ENCODE measurements at regions not wholly inside any gene's neighbourhood (a gene's known extent, or its start where the extent isn't known, plus 50 kb on each side); places are given as distances from the start of the nearest gene placed in this dataset.

DNA sequence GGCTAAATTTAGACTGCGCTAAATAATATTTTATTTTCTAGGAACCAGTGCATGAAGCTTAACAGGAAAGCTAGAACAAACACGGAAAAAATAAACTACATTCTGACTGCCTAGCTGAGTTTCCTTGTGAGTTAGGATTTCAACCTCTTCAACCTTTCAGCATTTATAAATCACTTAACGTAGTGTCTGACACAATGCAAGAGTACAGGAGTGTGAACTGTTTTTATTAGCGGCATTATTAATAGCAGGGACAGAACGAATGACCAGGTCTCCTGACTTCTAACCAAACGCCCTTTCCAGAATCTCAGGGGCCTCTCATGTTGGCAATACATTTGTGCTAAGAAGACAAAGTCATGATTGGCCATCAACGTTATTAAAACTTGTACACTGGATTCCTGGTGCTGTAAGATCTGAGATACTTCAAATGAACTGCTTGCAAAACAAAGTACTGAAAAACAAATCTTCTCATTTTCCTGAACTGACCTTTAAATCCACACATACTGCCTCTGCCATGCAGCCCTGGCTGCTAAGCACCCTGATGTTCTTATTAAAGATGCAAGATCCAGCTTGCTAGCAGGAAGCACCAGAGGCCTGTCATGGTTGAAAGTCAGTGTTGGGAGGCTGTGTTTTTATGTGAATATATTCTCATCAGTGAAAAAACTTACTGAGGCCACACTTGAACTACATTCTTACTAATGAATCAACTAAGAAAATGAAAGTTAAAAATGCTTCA is 380.4 kb upstream of the CPEB2 start:
- whole genome bisulfite sequencing (ENCODE audit: insufficient coverage, low lambda C conversion rate): 67% methylated on average over 4 of the region's 7 CpGs
- H3K27ac ChIP-seq (ENCODE audit: low read length): no peak overlapping the region
- H3K27me3 ChIP-seq (ENCODE audit: control insufficient read depth, insufficient read depth, low read length): no peaks in the 10 kb centered on the region
- no peaks in the 10 kb centered on the region for H3K4me1 ChIP-seq (ENCODE audit: control insufficient read depth, insufficient read depth, low read length)
- no peaks in the 10 kb centered on the region for H3K36me3 ChIP-seq (ENCODE audit: control insufficient read depth, insufficient read depth, low read length)
- no peak overlapping the region for H3K4me3 ChIP-seq (ENCODE audit: low read length)
- DNase-seq: no peak
- H3K9me3 ChIP-seq (ENCODE audit: control insufficient read depth, low read depth, low read length): no peaks in the 10 kb centered on the region

DNA sequence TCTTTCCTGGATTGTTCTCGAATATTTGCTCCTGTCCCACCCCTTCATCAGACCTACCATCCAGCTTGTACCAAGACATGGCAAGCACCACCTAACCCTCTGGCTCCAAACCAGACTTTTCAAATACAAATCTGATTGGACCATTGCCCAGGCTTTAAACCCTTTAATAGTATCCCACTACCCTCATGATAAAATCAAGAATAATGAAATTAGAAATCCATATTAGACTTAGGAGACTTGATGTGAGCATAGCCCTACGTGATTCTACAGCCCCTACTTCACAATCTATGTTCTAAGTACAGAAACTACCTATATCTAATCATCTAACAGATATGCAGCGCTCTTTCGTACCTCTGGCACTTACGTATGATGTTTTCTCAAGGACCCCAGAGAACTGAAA is 375.2 kb upstream of the CPEB2 start:
- Histone ChIP-seq H3K4me3 (ENCODE audit: low read length) (no peak overlapping the region), H3K4me1 (ENCODE audit: control insufficient read depth, insufficient read depth, low read length) (no peaks in the 10 kb centered on the region), H3K9me3 (ENCODE audit: control insufficient read depth, low read depth, low read length) (no peaks in the 10 kb centered on the region), H3K27ac (ENCODE audit: low read length) (no peak overlapping the region), H3K36me3 (ENCODE audit: control insufficient read depth, insufficient read depth, low read length) (no peaks in the 10 kb centered on the region), H3K27me3 (ENCODE audit: control insufficient read depth, insufficient read depth, low read length) (no peaks in the 10 kb centered on the region)
- 73% methylated on average over 2 of the region's 5 CpGs for WGBS (ENCODE audit: insufficient coverage, low lambda C conversion rate)
- no peak for DNase-seq

DNA sequence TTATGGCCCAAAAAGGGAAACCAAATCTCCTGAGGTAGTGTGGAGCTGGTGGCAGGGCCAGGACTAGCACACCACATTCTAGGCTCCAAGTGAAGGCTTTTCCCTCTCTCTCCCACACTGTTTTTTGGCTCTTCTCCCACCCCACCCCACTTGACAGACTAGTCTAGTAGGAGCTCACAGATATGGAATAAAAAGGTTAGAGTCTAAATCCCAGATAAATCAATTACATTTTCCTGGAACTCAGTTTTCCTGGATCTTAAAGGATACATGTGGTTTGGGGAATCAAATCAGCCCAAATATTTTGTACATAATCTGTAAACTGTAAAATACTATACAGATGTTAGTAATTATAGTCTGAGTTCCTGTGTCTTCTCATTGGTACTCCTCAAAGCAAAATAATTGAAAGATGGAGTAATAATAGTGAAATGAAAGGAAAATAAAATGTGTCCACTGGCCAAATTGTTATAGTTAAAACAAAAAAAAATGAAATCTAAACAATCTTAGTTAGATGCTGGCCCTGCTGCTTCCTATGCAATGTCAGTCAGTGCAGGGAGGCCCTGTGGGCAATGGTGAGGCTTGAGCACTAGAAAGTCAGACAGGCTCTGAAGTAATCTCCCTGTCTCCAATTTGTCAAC is 370.4 kb upstream of the CPEB2 start:
- no peak overlapping the region for H3K27ac ChIP-seq (ENCODE audit: low read length)

DNA sequence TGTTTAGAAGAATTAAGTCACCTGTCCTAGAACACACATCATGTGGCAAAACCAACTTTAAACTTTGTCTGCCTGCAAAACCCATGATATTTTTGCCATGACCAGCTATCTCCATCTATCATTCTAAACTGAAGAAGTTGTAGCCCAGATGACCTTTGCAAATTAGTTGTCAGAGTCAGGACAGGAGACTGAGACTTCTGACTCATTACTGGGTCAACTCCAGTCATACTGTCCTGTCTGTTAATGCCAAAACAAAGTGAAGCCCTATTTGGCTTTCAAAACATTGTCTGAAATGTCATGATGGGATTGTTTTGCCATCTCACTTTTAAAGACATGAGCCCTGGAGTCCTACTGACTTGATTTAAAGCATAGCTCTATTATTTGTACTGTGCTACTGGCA is 365.7 kb upstream of the CPEB2 start:
- H3K4me3 ChIP-seq (ENCODE audit: low read length): no peak overlapping the region
- H3K27me3 ChIP-seq (ENCODE audit: control insufficient read depth, insufficient read depth, low read length): no peaks in the 10 kb centered on the region
- no peaks in the 10 kb centered on the region for H3K9me3 ChIP-seq (ENCODE audit: control insufficient read depth, low read depth, low read length)
- DNase-seq: no peak
- H3K27ac ChIP-seq (ENCODE audit: low read length): no peak overlapping the region
- no peaks in the 10 kb centered on the region for H3K36me3 ChIP-seq (ENCODE audit: control insufficient read depth, insufficient read depth, low read length)
- H3K4me1 ChIP-seq (ENCODE audit: control insufficient read depth, insufficient read depth, low read length): no peaks in the 10 kb centered on the region

More for the DNA sequence above, 370.4 kb upstream of the CPEB2 start:
- no peaks in the 10 kb centered on the region for H3K4me1 ChIP-seq (ENCODE audit: control insufficient read depth, insufficient read depth, low read length)
- H3K9me3 ChIP-seq (ENCODE audit: control insufficient read depth, low read depth, low read length): no peaks in the 10 kb centered on the region
- no peak overlapping the region for H3K4me3 ChIP-seq (ENCODE audit: low read length)
- no peak for DNase-seq
- H3K27me3 ChIP-seq (ENCODE audit: control insufficient read depth, insufficient read depth, low read length): no peaks in the 10 kb centered on the region
- no peaks in the 10 kb centered on the region for H3K36me3 ChIP-seq (ENCODE audit: control insufficient read depth, insufficient read depth, low read length)

DNA sequence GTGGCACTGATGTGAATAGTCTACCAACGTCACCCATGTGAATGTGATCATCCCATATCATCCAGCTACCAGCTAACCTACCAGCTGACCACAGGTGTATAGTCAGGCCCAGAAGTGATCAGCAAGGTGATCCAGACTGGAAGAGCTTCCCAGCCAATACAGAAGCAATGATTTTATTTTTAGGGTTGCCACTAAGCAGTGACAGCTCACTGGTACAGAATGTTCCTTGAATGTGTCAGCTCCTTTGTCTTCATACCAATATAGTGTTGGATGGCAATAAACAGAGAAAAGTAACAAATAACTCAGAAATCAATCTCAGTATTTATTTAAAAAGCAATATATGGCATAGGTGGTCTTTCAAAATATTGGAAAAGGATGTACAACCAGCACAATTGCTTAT is 361.8 kb upstream of the CPEB2 start:
- Histone ChIP-seq H3K4me1 (ENCODE audit: control insufficient read depth, insufficient read depth, low read length) (no peaks in the 10 kb centered on the region), H3K9me3 (ENCODE audit: control insufficient read depth, low read depth, low read length) (no peaks in the 10 kb centered on the region), H3K27ac (ENCODE audit: low read length) (no peak overlapping the region), H3K36me3 (ENCODE audit: control insufficient read depth, insufficient read depth, low read length) (no peaks in the 10 kb centered on the region), H3K4me3 (ENCODE audit: low read length) (no peak overlapping the region), H3K27me3 (ENCODE audit: control insufficient read depth, insufficient read depth, low read length) (no peaks in the 10 kb centered on the region)
- WGBS (ENCODE audit: insufficient coverage, low lambda C conversion rate): no CpG with 5 or more reads among the region's 1 CpG
- DNase-seq: no peak

DNA sequence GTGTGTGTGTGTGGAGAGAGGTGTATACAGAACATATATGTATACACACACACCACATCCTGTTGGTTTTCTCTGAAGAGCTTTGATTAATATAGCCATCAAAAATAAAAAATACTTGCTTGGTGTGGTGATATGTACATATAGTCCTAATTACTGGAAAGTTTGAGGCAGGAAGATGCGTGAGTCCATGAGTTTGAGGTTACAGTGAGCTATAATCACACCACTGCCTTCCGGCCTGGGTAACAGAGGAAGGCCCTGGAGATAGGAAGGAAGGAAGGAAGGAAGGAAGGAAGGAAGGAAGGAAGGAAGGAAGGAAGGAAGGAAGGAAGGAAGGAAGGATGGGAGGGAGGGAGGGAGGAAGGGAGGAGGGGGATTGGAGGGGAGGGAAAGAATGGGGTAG is 360.4 kb upstream of the CPEB2 start:
- H3K27ac ChIP-seq (ENCODE audit: low read length): no peak overlapping the region
- H3K9me3 ChIP-seq (ENCODE audit: control insufficient read depth, low read depth, low read length): no peaks in the 10 kb centered on the region
- no peaks in the 10 kb centered on the region for H3K27me3 ChIP-seq (ENCODE audit: control insufficient read depth, insufficient read depth, low read length)
- H3K4me3 ChIP-seq (ENCODE audit: low read length): no peak overlapping the region
- no CpG with 5 or more reads among the region's 2 CpGs for WGBS (ENCODE audit: insufficient coverage, low lambda C conversion rate)
- no peaks in the 10 kb centered on the region for H3K36me3 ChIP-seq (ENCODE audit: control insufficient read depth, insufficient read depth, low read length)
- no peak for DNase-seq
- H3K4me1 ChIP-seq (ENCODE audit: control insufficient read depth, insufficient read depth, low read length): no peaks in the 10 kb centered on the region

DNA sequence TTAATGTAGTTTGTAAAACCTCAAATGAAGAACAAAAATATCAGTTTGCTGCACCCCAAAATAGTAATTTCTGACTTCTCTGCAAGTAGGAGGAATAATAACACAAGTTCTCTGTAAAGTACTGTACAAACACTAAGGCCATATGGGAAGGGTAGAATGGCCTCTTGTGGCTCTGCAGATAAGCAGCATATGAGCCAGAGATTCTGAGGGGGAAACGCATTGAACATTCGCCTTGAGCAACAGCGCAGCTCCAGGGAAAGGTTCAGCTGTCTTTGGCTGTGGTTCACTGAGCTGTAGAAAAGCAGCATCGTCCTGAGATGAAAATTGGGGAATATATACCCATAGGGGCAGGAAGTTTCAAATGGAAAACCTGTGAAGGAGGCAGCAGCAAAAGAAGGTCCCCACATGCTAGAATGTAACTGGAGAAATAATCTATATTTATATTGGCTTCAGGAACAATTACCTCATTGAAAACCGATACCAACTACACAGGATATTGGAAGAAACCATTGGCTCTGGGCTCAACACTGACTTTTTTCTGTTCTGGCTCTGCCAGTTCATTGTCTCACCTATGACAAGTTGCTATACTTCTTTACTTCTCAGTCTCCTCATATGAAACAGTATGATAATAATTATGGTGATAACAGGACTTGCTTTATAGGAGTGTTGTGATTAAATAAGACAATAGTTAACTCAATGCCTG is 357.6 kb upstream of the CPEB2 start:
- no peaks in the 10 kb centered on the region for H3K4me1 ChIP-seq (ENCODE audit: control insufficient read depth, insufficient read depth, low read length)
- no peak overlapping the region for H3K27ac ChIP-seq (ENCODE audit: low read length)
- H3K9me3 ChIP-seq (ENCODE audit: control insufficient read depth, low read depth, low read length): no peaks in the 10 kb centered on the region
- no peak overlapping the region for H3K4me3 ChIP-seq (ENCODE audit: low read length)
- no peaks in the 10 kb centered on the region for H3K36me3 ChIP-seq (ENCODE audit: control insufficient read depth, insufficient read depth, low read length)
- H3K27me3 ChIP-seq (ENCODE audit: control insufficient read depth, insufficient read depth, low read length): no peaks in the 10 kb centered on the region
- no CpG with 5 or more reads among the region's 5 CpGs for WGBS (ENCODE audit: insufficient coverage, low lambda C conversion rate)
- DNase-seq: no peak

DNA sequence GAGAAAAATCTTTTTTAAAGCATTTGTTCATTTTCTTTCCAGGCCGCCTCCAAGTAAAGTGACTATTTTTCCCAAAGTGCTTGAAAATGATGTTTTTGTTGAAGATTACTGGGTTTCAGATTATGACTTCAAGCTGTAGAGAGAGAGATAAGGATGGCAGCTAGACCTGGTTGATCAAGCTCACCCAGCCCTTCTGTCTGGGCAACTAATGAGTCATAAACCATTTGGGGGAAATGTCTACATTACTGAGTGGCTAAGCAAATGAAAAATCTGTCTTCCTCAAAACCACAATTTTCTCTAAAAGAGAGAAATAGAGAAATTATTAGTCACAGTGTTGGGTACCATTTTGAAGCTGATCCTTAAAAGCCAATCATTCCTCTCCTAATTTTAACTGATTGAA is 355.4 kb upstream of the CPEB2 start:
- WGBS (ENCODE audit: insufficient coverage, low lambda C conversion rate): no CpG with 5 or more reads among the region's 1 CpG

DNA sequence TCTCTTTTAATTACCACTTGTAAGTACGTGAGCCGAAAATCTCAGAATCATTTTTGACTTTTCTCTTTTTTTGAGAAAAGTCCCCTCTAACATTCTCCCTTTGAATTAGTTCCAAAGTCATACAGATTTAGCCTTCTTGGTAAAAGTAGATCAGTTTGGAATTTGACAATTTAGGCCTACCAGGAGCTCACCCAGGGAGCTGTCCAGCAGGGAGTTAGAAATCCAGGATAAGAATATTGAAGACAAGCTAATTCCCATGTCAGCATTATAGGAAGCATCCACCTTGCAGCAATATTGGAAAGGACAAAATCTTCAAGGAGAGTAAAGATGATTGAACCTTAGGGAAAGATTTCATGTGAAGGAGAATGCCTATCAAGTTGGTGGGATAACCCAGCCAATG is 352.2 kb upstream of the CPEB2 start:
- 100% methylated on average over 2 of the region's 2 CpGs for WGBS (ENCODE audit: insufficient coverage, low lambda C conversion rate)
- no peaks in the 10 kb centered on the region for H3K27me3 ChIP-seq (ENCODE audit: control insufficient read depth, insufficient read depth, low read length)
- no peak for DNase-seq
- no peak overlapping the region for H3K4me3 ChIP-seq (ENCODE audit: low read length)
- H3K36me3 ChIP-seq (ENCODE audit: control insufficient read depth, insufficient read depth, low read length): no peaks in the 10 kb centered on the region
- H3K4me1 ChIP-seq (ENCODE audit: control insufficient read depth, insufficient read depth, low read length): no peaks in the 10 kb centered on the region
- no peak overlapping the region for H3K27ac ChIP-seq (ENCODE audit: low read length)
- peaks cover 3% of the 10 kb centered on the region for H3K9me3 ChIP-seq (ENCODE audit: control insufficient read depth, low read depth, low read length)

More for the DNA sequence above, 355.4 kb upstream of the CPEB2 start:
- DNase-seq: no peak
- H3K9me3 ChIP-seq (ENCODE audit: control insufficient read depth, low read depth, low read length): no peaks in the 10 kb centered on the region
- H3K27ac ChIP-seq (ENCODE audit: low read length): no peak overlapping the region
- H3K36me3 ChIP-seq (ENCODE audit: control insufficient read depth, insufficient read depth, low read length): no peaks in the 10 kb centered on the region
- no peaks in the 10 kb centered on the region for H3K27me3 ChIP-seq (ENCODE audit: control insufficient read depth, insufficient read depth, low read length)
- H3K4me1 ChIP-seq (ENCODE audit: control insufficient read depth, insufficient read depth, low read length): no peaks in the 10 kb centered on the region
- H3K4me3 ChIP-seq (ENCODE audit: low read length): no peak overlapping the region

DNA sequence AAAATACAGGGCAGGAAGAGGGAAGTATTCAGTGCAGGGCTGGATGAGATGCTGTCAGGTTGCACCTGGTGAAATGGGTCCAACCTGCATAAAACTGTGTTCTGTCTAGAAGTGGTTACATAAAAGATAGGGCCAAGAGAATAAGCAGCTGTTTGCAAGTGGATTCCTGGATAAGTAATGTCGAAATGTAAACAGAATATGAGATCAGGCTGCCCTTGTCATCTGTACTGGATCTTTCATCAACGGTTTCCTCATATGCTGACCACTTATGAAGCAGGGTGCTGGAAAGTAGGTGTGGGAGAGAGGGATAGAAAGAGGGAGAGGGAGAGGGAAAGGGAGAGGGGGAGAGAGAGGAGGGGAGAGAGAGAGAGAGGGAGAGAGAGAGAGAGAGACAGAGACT is 349.8 kb upstream of the CPEB2 start:
- WGBS (ENCODE audit: insufficient coverage, low lambda C conversion rate): 75% methylated on average over 2 of the region's 2 CpGs
- Histone ChIP-seq H3K27me3 (ENCODE audit: control insufficient read depth, insufficient read depth, low read length) (no peaks in the 10 kb centered on the region), H3K36me3 (ENCODE audit: control insufficient read depth, insufficient read depth, low read length) (no peaks in the 10 kb centered on the region), H3K4me3 (ENCODE audit: low read length) (no peak overlapping the region), H3K9me3 (ENCODE audit: control insufficient read depth, low read depth, low read length) (peaks cover 3% of the 10 kb centered on the region), H3K4me1 (ENCODE audit: control insufficient read depth, insufficient read depth, low read length) (no peaks in the 10 kb centered on the region), H3K27ac (ENCODE audit: low read length) (no peak overlapping the region)
- DNase-seq: no peak
